Bronchial epithelial cell (primary cell): ENCODE measurements at regions not wholly inside any gene's neighbourhood (a gene's known extent, or its start where the extent isn't known, plus 50 kb on each side); places are given as distances from the start of the nearest gene placed in this dataset.

Experiments
- DNase-seq: peaks from one replicate; pipeline ENCODE4 v3.0.0-alpha.2; 2010; ENCODE audit warnings: low read depth
- FAIRE-seq: peaks from 2 replicates; lab custom pipeline; 2011; peaks lifted over from hg19 to GRCh38; lab: Jason Lieb, UNC
- H3K27me3 ChIP-seq: 2 replicates; pipeline ENCODE4 v1.5.1; 2011; ENCODE audit warnings: low read length; ENCODE audit not compliant: control insufficient read depth, insufficient read depth
- H3K36me3 ChIP-seq: 2 replicates; pipeline ENCODE4 v1.5.1; 2011; ENCODE audit warnings: low read length; ENCODE audit not compliant: control insufficient read depth, insufficient read depth
- H3K4me3 ChIP-seq: 2 replicates; pipeline ENCODE4 v1.5.1; 2011; ENCODE audit warnings: mild to moderate bottlenecking, low read depth, low read length, control low read depth
- TF ChIP-seq, protein P1 (sequence below): IDR thresholded peaks from 2 replicates; pipeline ENCODE4 v1.5.1; 2011; ENCODE audit warnings: mild to moderate bottlenecking, moderate library complexity, low read length, control low read depth, inconsistent platforms; ENCODE audit not compliant: insufficient read depth, severe bottlenecking

DNA sequence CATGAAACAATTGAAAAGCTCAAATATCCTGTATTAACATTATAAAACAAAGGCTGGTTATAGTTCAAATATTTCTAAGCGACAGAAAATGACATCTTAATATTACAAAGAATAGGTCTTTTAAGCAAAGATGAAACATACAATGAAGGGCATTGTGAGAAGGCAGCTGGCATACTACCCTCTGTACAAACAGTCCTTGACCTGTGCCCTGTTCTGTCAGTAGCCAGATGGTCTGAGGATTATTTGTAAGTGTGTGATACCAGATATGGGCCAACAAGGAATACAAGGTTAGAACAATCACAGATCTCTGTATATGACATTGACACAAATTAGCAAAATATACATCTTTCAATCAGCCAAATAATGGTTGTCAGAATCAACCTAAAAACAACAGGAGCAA is 1350.4 kb downstream of the AMY1C start:
- FAIRE-seq (no peak), DNase-seq (no peak)
- Histone ChIP-seq H3K27me3 (no peaks in the 10 kb centered on the region), H3K4me3 (no peak overlapping the region), H3K36me3 (no peaks in the 10 kb centered on the region)
- TF ChIP-seq, protein P1, sequence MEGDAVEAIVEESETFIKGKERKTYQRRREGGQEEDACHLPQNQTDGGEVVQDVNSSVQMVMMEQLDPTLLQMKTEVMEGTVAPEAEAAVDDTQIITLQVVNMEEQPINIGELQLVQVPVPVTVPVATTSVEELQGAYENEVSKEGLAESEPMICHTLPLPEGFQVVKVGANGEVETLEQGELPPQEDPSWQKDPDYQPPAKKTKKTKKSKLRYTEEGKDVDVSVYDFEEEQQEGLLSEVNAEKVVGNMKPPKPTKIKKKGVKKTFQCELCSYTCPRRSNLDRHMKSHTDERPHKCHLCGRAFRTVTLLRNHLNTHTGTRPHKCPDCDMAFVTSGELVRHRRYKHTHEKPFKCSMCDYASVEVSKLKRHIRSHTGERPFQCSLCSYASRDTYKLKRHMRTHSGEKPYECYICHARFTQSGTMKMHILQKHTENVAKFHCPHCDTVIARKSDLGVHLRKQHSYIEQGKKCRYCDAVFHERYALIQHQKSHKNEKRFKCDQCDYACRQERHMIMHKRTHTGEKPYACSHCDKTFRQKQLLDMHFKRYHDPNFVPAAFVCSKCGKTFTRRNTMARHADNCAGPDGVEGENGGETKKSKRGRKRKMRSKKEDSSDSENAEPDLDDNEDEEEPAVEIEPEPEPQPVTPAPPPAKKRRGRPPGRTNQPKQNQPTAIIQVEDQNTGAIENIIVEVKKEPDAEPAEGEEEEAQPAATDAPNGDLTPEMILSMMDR = no peak

DNA sequence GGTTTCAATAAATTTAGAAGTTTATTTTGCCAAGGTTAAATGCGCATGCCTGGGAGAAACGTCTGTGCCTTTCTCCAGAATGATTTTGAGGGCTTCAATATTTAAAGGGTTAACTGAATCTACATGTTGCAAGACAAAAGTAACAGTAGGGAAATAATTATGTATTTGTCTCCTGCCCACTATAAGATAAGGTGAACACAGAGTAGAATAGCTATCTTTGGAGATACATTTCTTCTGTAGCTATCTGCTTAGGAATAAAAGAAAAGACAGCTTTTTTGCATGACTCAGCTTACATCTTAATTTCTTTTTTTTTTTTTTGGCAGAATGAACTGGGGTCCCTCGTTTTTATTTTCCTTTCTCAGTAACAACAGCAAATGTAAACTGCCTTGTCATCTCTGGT is 1351.6 kb downstream of the AMY1C start:
- no peak overlapping the region for H3K4me3 ChIP-seq
- no peaks in the 10 kb centered on the region for H3K36me3 ChIP-seq
- TF ChIP-seq, protein P1 = no peak
- DNase-seq (no peak), FAIRE-seq (no peak)
- no peaks in the 10 kb centered on the region for H3K27me3 ChIP-seq

DNA sequence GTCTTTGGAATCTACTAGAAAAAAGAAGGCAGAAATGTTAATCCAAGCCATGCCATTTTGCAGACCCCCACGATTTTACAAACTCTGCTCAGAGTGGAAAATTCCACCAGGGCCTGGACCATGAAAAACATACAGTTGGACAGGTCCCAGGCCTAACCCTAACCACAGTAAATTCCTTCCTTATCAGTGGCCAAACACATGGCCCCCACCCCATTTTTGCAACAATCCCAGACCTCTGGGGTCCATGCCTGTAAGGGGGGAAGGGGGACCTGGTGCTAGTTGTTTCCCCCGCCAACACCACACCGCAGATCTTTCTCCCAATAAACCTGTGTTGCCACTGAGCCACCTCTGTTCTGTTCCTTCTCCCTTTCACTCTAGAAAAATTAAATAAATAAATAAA is 1352.7 kb downstream of the AMY1C start:
- DNase-seq = no peak
- TF ChIP-seq, protein P1 = no peak
- no peak overlapping the region for H3K4me3 ChIP-seq
- no peaks in the 10 kb centered on the region for H3K27me3 ChIP-seq
- H3K36me3 ChIP-seq = no peaks in the 10 kb centered on the region
- FAIRE-seq = no peak

DNA sequence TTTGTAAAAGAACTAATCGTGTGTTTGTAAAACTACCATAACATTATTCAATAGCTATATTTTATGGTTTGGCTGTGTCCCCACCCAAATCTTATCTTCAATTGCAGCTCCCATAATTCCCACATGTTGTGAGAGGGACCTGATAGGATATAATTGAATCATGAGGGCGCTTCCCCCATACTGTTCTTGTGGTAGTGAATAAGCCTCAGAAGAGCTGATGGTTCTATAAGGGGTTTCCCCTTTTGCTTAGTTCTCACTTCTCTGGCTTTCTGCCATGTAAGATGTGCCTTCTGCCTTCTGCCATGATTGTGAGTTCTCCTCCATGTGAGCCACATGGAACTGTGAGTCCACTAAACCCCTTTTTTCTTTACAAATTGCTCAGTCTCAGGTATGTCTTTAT is 1372.3 kb downstream of the AMY1C start:
- Histone ChIP-seq H3K4me3 (no peak overlapping the region), H3K27me3 (no peaks in the 10 kb centered on the region), H3K36me3 (no peaks in the 10 kb centered on the region)
- no peak for FAIRE-seq
- TF ChIP-seq, protein P1 = no peak
- DNase-seq = no peak

DNA sequence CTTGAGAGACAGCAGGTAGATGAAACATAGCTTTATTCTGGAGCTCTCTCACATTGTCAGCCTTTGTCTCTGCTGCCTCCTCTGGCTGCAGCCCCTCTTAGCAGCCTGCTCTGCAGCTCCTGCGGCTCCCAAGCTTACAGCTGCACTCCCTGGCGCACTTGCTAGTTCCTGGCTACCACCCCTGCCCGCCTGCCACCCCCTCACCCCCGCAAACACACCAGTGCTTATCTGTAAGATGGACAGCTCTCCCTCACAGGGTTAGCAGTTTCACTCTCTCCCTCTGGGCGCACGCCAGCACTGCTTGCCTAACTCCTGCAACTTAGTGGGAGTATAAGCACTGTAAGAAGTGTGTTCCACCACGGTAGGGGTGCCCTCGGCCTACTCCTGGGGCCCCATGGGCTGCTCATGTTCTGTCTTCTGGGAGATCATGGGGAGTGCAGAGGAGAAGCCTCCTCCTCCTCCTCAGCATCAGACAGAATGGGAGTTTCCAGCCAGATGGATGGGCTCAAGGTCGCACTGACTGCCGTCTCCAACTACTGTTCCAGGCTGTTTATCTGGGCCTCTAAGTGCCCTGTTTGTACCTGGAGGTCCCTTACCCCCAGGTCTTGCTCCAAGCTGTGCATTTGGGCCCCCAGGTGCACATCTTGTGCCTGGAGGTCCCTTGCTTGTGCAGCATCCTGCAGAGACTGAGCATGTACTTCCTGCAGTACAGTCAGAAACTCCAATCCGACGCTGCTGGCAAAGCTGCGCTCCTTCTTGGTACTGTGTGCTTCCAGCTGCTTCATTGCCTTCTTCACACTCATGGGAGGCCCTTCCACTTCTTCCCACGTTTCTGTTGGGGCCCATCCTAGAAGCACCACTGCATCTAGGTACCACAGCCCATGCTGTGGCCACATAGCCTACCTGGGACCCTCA is 1388.1 kb downstream of the AMY1C start:
- TF ChIP-seq, protein P1 = peak; percentile 84
- Histone ChIP-seq H3K4me3 (no peak overlapping the region), H3K36me3 (no peaks in the 10 kb centered on the region), H3K27me3 (no peaks in the 10 kb centered on the region)
- no peak for FAIRE-seq
- DNase-seq = peak; percentile 40
